Fibroblast of peridontal ligament (primary cell): ENCODE measurements at regions not wholly inside any gene's neighbourhood (a gene's known extent, or its start where the extent isn't known, plus 50 kb on each side); places are given as distances from the start of the nearest gene placed in this dataset.
A peak's percentile ranks its signal among the peaks of the same experiment; 100 is the strongest.

Experiments used
- DNase-seq: peaks from one replicate; pipeline ENCODE4 v3.0.0-alpha.2; 2010; ENCODE audit errors: extremely low read depth

GRCh38 chr12:87930033-87930432 lies 99.2 kb downstream of the C12orf50 start:
- peak; percentile 94 for DNase-seq

DNA sequence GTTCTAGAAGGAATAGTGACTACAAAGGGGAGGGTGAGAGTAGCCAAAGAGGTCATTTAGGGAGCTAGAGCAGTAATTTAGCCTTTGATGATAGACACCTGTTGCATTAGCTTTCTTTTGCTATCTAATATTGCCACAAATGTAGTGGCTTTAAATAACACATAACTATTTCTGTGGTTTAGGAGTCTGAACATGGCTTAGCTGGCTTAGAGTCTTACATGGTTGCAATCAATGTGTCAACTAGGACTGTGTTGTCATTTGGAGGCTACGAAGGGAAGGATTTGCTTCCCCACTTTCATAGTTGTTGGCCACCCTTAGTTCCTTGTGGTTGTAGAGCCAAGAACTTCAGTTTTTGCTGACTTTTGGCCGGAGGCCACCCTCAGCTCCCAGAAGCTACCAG lies 99.9 kb downstream of the C12orf50 start:
- no peak for DNase-seq

DNA sequence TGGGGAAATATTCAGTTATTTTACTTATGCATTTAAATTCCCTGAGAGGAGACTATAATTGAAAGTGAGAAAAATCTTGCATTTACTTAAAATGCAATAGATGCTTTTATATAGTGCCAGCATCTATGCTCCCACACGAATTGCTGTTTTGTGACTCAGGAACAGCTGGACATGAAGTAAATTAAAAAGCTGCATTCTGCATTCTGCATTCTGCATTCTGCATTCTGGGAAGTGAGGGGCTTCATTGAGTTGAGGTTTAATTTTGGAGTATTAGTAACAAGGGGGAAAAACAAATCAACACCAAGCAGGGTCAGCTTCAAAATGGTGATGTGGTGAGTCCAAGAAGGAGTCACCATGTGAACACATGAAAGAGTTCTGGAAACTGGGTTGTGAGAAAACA lies 101.2 kb downstream of the C12orf50 start:
- DNase-seq: no peak

GRCh38 chr12:87925021-87925420 lies 104.2 kb downstream of the C12orf50 start:
- peak; percentile 39 for DNase-seq

DNA sequence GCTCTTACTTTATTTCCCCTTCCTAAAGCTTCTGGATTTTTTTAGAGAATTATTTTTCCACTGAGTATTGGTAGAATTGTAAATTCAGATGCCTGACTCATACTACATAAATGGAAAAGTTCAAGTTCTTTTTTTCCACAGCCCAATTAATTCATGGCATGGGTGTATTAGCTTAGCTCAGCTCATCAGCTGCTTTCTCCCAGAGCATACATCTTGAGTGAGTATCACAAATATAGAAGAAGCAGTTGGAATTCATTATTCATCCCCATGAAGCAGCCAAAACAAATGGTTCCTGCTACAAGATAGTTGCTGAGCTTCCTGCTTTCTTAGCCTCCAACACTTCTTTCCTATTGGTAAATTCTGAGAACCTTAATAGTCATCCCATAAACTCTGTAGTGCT lies 105.1 kb downstream of the C12orf50 start:
- peak; percentile 87 for DNase-seq

DNA sequence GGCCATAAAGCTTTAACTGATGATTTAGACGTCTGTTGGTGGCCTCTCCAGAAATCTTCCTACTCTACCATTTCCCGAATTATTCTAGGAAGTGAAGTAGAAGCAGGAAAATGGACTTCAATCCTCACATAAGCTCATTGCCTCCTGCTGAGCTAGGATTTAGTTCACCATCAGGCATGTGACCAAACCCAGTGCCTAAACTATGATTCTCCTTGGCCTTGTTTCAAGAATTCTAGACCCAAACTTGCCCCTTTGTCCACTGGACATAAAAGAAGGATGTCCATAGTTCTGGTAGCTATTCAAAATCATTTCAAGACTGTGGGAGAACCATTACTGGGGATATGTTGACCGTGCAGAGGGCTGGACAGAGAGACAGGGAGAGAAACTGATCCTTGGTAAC lies 105.8 kb downstream of the C12orf50 start:
- peak; percentile 48 for DNase-seq

DNA sequence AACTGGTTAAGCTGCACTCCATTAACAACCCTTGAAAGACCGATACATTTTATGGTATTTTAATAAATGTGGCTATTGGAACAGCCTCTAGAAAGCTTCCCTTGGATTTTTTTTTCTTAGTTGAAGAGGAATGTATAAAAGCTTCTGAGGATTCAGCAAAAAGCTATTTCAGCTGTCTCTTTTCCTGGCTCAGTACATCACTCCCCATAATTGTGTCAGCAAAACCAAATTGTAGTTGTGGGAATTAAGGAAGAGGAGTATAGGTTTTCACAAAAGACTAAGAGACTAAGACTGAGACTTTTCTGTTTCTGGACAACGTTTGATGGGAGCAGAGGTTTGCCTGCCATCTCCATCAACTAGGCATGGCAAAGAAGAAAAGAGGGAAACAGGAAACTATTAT lies 106.5 kb downstream of the C12orf50 start:
- DNase-seq: peak; percentile 75

DNA sequence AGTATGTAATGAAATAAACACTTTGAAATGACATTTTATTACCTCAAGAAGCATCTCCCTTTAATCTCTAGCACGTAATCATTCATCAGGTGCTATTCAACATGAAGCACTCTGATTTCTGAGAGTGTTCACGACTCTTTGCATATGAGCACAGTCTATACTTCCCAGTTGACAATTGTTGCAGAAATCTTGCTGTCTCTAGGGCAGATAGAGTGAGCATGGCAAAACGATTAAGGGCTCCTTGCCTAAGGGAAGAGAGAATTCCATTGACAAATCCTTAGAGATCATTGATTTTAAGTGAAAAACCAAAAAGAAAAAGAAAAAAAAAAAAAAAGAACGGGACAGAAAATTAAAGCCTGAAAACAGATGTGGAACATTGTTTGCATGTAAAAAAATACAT lies 107.6 kb downstream of the C12orf50 start:
- DNase-seq: no peak

DNA sequence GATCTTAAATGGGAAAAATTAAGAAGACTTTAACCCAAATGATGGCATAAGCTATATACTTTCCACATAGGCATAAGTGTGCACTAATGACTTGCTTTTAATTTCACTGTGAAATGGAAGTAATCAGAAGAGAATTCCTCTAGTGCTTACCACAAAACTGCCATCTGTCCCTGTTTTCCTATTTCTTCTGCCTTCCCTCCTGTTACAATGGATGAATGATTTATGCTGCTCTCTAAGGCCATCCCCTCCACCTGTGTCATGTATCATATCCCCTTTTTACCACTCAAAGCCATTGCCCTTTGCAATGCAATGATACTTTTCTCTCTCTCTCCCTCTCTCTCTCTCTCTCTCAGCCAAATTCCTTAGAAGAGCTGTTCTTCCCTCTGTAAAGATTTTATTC lies 109.1 kb downstream of the C12orf50 start:
- no peak for DNase-seq

- DNase-seq: no peak
Observed at GRCh38 chr12:87901457-87901856, 127.7 kb downstream of the C12orf50 start.

GRCh38 chr12:87897662-87898061 lies 131.5 kb downstream of the C12orf50 start:
- no peak for DNase-seq

- no peak for DNase-seq
Observed at GRCh38 chr12:87883806-87884205, 145.4 kb downstream of the C12orf50 start.

DNA sequence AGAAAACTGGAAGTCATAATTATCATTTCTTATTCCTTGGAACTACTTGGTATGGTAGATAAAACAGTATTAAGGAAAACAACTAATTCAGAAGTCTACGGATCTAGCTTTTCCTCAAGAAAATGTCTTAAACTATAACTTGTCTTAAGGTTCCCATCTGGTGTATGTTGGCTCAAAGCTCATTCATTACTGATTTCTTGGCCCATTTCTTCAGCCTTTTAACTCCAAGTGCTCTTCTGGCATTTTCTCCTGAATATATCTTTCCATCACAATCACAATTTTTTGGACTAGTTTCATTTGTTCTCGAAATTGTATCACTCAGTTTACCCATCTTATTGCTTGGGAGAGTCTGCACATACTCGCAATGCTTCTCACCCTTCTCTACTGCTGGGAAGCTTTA lies 150.1 kb downstream of the C12orf50 start:
- DNase-seq: no peak

GRCh38 chr12:87870493-87871460 lies 158.4 kb downstream of the C12orf50 start:
- DNase-seq: peak; percentile 60

DNA sequence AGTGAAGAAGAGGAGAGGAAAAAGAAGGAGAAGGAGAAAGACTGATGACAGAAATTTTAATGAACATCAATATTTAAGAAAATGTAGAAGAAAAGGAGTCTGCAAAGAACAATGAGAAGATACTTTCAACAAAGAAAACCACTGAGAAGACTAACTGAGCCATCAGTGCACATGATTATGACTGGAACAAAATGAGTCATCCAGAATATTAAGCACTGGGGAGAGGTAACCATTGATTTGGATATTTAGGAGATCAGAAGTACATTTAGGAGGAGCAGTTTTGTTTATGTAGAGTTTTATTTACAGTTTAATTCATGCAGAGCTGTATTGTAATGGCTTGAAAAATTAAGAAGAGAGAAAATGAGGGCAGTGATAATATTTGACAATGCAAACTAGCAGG lies 159.1 kb downstream of the C12orf50 start:
- peak; percentile 43 for DNase-seq

DNA sequence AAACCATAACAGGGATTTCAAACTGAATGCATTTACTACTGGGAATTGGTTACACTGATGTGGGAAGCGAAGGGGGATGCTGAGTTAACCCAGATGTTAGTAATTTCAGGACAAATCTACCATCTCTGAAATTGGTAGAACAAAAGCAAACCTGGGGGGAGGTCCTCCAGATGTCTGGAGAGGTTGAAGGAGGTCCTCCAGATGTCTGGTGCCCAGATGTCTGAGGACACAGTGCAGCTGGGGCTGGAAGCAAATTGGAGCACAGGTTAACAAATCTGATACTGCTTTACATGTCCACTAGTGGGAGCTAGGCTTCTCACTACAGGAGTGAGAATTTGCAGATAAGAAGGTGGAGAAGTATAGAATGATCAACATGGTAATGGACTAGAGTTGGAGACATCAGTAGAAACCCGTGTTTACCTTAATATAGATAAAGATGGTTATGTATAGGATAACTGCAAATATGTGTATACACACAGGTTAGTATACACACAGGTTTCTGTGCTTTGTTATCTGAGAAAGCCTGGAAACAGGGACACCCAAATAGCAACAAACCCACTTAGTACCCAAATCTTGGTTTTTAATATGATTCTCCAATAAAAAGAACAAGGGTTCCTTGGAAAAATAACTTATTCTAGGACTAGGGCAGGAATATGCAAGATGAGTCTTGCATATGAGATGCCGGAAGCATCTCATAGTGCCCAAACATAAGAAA lies 162.5 kb downstream of the C12orf50 start:
- DNase-seq: peak; percentile 49

GRCh38 chr12:87861791-87862190 lies 167.4 kb downstream of the C12orf50 start:
- DNase-seq: no peak

DNA sequence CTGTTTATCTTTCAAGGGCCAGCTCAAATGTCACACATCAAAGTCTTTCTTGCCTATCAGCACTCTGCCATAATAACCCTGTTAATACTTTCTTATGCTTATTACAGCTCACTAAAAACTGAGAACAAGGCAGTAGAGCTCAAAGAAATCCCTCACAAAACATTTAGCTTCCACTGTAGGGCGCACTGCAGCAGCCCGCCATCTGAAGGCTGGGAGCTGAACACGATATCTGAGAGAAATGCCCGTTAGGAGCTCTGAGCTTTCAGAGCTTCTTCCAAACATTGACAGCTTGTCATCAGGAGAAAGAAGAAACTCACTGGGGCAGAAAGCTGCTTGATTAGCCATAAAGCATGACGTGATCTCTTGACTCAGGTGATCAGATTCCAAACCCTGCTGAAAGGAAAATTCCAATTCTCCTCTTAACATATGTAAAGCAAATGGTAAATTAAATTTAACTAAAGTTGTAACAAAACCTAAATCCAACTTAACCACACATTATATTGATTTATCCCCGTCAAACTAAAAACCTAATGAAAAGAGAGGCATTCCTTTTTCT lies 175.7 kb downstream of the C12orf50 start:
- DNase-seq: no peak

- no peak for DNase-seq
Observed at GRCh38 chr12:87849074-87849473, 180.1 kb downstream of the C12orf50 start.

DNA sequence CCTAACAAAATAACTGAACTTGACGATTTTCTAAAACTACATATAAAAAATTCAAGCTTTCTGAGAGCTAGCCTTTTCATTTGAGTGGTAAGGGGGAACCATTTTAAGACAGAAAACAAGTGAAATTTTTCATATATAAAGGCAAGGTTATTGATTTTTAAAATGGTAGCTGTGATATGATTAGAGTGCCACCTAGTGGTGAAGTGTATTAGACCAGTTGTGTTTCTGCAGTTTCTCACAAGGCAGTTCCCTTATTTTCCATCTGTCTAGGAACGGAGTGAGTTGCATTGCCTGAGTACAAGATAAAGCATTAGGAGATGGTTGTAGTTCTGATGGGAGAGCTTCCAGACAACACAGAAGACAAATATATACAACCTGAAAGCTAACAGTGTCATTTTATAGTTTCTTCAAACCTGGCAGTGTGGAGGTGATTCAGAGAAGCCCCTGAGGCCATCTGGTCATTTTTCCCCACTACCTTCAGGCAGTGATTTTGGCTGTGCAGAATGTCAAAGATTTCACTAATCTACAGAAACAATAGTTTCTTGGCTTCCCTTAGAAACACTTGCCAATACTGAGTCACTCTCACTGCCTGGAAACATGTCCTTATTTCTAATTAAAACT lies 180.8 kb downstream of the C12orf50 start:
- DNase-seq: peak; percentile 93

DNA sequence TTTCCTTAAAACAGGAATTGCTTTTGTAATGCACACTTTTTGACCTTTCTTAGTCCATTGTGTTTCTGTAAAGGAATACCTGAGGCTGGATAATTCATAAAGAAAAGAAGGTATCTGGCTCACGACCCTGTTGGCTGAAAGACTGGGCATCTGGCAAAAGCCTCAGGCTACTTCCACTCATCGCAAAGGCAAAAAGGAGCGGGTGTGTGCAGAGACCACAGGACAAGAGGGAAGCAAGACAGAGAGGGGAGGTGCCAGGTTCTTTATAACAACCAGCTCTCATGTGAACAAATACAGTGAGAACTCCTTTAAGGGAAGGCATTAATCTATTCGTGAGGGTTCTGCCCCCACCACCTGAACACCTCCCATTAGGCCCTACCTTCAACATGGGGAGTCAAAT lies 182.1 kb downstream of the C12orf50 start:
- no peak for DNase-seq

- no peak for DNase-seq
Observed at GRCh38 chr12:87846045-87846444, 183.2 kb downstream of the C12orf50 start.
